H9 (cell line): ENCODE measurements at regions not wholly inside any gene's neighbourhood (a gene's known extent, or its start where the extent isn't known, plus 50 kb on each side); places are given as distances from the start of the nearest gene placed in this dataset.

Source experiments
- DNase-seq: peaks from one replicate; pipeline ENCODE4 v3.0.0-alpha.2; 2017
- H2AFZ ChIP-seq: one replicate; pipeline ENCODE4 v1.6.1; 2013; ENCODE audit warnings: mild to moderate bottlenecking, low read length, control low read depth, moderate library complexity
- H2AK5ac ChIP-seq: 2 replicates; pipeline ENCODE4 v1.6.1; 2013; ENCODE audit warnings: low read length, control low read depth, mixed read lengths; ENCODE audit not compliant: insufficient read length
- H2BK120ac ChIP-seq: one replicate; pipeline ENCODE4 v1.6.1; 2013; ENCODE audit warnings: low read depth, mild to moderate bottlenecking, low read length, control low read depth, inconsistent platforms; ENCODE audit not compliant: poor library complexity, severe bottlenecking
- H2BK12ac ChIP-seq: 2 replicates; pipeline ENCODE4 v1.6.1; 2013; ENCODE audit warnings: low read length, control low read depth, mixed read lengths, low read depth; ENCODE audit not compliant: insufficient read length
- H2BK15ac ChIP-seq: 2 replicates; pipeline ENCODE4 v1.6.1; 2013; ENCODE audit warnings: low read depth, low read length, control low read depth
- H2BK20ac ChIP-seq: one replicate; pipeline ENCODE4 v1.6.1; 2013; ENCODE audit warnings: low read depth, mild to moderate bottlenecking, low read length, control low read depth, inconsistent platforms; ENCODE audit not compliant: poor library complexity, severe bottlenecking
- H2BK5ac ChIP-seq: 2 replicates; pipeline ENCODE4 v1.6.1; 2013; ENCODE audit warnings: low read length, control low read depth, mixed read lengths; ENCODE audit not compliant: insufficient read length
- H3K14ac ChIP-seq: 2 replicates; pipeline ENCODE4 v1.6.1; 2013; ENCODE audit warnings: low read length, control low read depth; ENCODE audit not compliant: insufficient read depth
- H3K18ac ChIP-seq: 2 replicates; pipeline ENCODE4 v1.6.1; 2013; ENCODE audit warnings: low read depth, mild to moderate bottlenecking, mixed read lengths, low read length, control low read depth; ENCODE audit not compliant: insufficient read length
- H3K23ac ChIP-seq: 2 replicates; pipeline ENCODE4 v1.6.1; 2013; ENCODE audit warnings: low read length, control low read depth, mixed read lengths, low read depth; ENCODE audit not compliant: insufficient read length
- H3K23me2 ChIP-seq: 2 replicates; pipeline ENCODE4 v1.6.1; 2013; ENCODE audit warnings: low read depth, mild to moderate bottlenecking, mixed read lengths, low read length, control low read depth; ENCODE audit not compliant: insufficient read length, poor library complexity, severe bottlenecking
- H3K27ac ChIP-seq: 2 replicates; pipeline ENCODE4 v1.5.1; 2013; ENCODE audit warnings: low read length, control low read depth, mixed read lengths, low read depth; ENCODE audit not compliant: insufficient read length
- H3K27me3 ChIP-seq: 2 replicates; pipeline ENCODE4 v1.6.1; 2013; ENCODE audit warnings: low read length, control low read depth, inconsistent platforms; ENCODE audit not compliant: insufficient read depth
- H3K4ac ChIP-seq: 2 replicates; pipeline ENCODE4 v1.6.1; 2013; ENCODE audit warnings: low read depth, mild to moderate bottlenecking, control low read depth, inconsistent platforms, low read length, moderate library complexity
- H3K4me1 ChIP-seq: 2 replicates; pipeline ENCODE4 v1.6.1; 2013; ENCODE audit warnings: low read length, control low read depth, inconsistent platforms; ENCODE audit not compliant: insufficient read depth
- H3K4me2 ChIP-seq: 2 replicates; pipeline ENCODE4 v1.6.1; 2013; ENCODE audit warnings: low read length, control low read depth, mixed read lengths; ENCODE audit not compliant: insufficient read length, insufficient read depth
- H3K56ac ChIP-seq: 2 replicates; pipeline ENCODE4 v1.6.1; 2013; ENCODE audit warnings: low read depth, mild to moderate bottlenecking, mixed read lengths, low read length, control low read depth; ENCODE audit not compliant: insufficient read length
- H3K79me1 ChIP-seq: 2 replicates; pipeline ENCODE4 v1.6.1; 2013; ENCODE audit warnings: low read depth, mild to moderate bottlenecking, moderate library complexity, low read length, control low read depth, inconsistent platforms; ENCODE audit not compliant: insufficient read depth, poor library complexity, severe bottlenecking
- H3K79me2 ChIP-seq: 2 replicates; pipeline ENCODE4 v1.6.1; 2013; ENCODE audit warnings: low read length, control low read depth, inconsistent platforms; ENCODE audit not compliant: insufficient read depth
- H3K9ac ChIP-seq: 2 replicates; pipeline ENCODE4 v1.6.1; 2013; ENCODE audit warnings: low read length, control low read depth, mixed read lengths; ENCODE audit not compliant: insufficient read length; ENCODE audit errors: extremely low read depth
- H3K9me3 ChIP-seq: one replicate; pipeline ENCODE4 v1.6.1; 2013; ENCODE audit warnings: low read depth, low read length, inconsistent platforms; ENCODE audit not compliant: control insufficient read depth
- H3T11ph ChIP-seq: one replicate; pipeline ENCODE4 v1.6.1; 2013; ENCODE audit warnings: mild to moderate bottlenecking, low read length, control low read depth, inconsistent platforms
- H4K20me1 ChIP-seq: one replicate; pipeline ENCODE4 v1.6.1; 2013; ENCODE audit not compliant: control insufficient read depth, insufficient read length, insufficient read depth
- H4K5ac ChIP-seq: 2 replicates; pipeline ENCODE4 v1.6.1; 2013; ENCODE audit warnings: low read depth, mild to moderate bottlenecking, mixed read lengths, low read length, control low read depth; ENCODE audit not compliant: insufficient read length
- H4K8ac ChIP-seq: replicated peaks from 2 replicates; pipeline ENCODE4 v1.6.1; 2013; ENCODE audit warnings: low read length, control low read depth, mixed read lengths, low read depth; ENCODE audit not compliant: insufficient read length
- H4K91ac ChIP-seq: 2 replicates; pipeline ENCODE4 v1.6.1; 2013; ENCODE audit warnings: low read depth, mild to moderate bottlenecking, moderate library complexity, mixed read lengths, low read length, control low read depth; ENCODE audit not compliant: insufficient read length
- H3K27ac Mint-ChIP-seq, 3 experiments: 2 replicates in 2 of 3; 3 replicates in 1 of 3; pipeline ENCODE4 v1.8.0; 2020 to 2021; ENCODE audit warnings: mixed read lengths in 3 of 3, mild to moderate bottlenecking in 1 of 3, moderate library complexity in 1 of 3
- H3K27me3 Mint-ChIP-seq: 2 replicates; pipeline ENCODE4 v1.8.0; 2021; ENCODE audit warnings: low read depth, mild to moderate bottlenecking, moderate library complexity, mixed read lengths
- H3K36me3 Mint-ChIP-seq, 3 experiments: 2 replicates in 2 of 3; 3 replicates in 1 of 3; pipeline ENCODE4 v1.8.0; 2020 to 2021; ENCODE audit warnings: low read depth in 3 of 3, mixed read lengths in 3 of 3; ENCODE audit not compliant: insufficient read depth in 1 of 3
- H3K4me1 Mint-ChIP-seq, 2 experiments: 2 replicates each; pipeline ENCODE4 v1.8.0; 2020; ENCODE audit warnings: mixed read lengths in 2 of 2
- H3K4me3 Mint-ChIP-seq, 2 experiments: 2 replicates in 1 of 2; 3 replicates in 1 of 2; pipeline ENCODE4 v1.8.0; 2020 to 2021; ENCODE audit warnings: mild to moderate bottlenecking in 2 of 2, mixed read lengths in 2 of 2, moderate library complexity in 1 of 2
- H3K9me3 Mint-ChIP-seq, 2 experiments: 2 replicates in 1 of 2; 3 replicates in 1 of 2; pipeline ENCODE4 v1.8.0; 2020; ENCODE audit warnings: mild to moderate bottlenecking in 2 of 2, mixed read lengths in 2 of 2, moderate library complexity in 1 of 2
- WGBS: extraction: QIAGEN DNeasy Blood & Tissue Kit; methylation state at CpG from one replicate; pipeline ENCODE4 v1.1.7; 2013; ENCODE audit warnings: missing lambda C conversion rate, low lambda C conversion rate, mixed read lengths; ENCODE audit not compliant: insufficient read length; ENCODE audit errors: extremely low coverage; 5-methylcytosine and 5-hydroxymethylcytosine counted together
- TF ChIP-seq, protein P1 (sequence below): fragments of 200-600 bp; sonication (generic); conservative IDR thresholded peaks from 3 replicates; pipeline ENCODE4 v1.8.0; 2021; ENCODE audit warnings: antibody characterized with exemption, mild to moderate bottlenecking

DNA sequence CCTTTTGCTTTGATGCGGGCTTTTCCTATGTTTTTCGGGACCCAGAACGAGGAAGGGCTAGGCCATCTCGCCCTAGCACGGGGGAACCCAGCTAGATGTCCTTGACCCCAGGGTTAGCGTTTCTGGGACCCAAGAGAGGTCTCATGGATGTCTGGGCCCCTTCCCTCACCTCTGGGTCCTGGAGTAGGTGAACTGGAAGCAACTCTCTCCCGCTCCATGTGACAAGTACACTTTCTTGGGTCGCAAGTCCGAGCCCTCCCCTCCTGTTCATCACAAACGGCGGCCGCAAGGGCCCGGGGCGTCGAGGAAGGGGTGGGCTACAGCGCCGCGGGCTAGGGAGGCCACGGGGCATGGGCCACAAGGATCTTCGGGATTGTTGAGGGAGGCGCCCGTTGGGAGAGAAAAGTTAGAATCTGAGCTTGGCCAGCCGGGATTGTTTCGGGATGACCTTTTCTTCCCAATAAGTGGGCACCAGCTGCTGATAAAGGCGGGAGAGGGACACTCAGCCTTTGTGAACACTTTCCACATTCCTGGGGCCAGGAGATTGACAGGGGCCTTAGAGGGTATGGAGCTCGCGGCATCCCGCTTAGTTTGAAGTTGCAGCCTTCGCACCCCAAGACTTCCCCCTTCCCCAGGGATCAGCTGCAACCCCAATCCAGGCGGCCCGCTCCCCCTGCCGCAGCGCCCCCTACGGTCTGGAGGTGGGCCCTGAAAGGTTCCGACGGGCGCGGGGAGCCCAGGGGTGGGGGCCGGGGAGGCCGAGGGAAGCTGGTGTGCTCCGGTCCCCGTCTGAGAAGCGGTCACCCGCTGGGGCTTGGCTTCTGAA is 136.9 kb upstream of the ZIC3 start:
- no CpG with 5 or more reads among the region's 44 CpGs for WGBS
- peaks cover 9% of the 10 kb centered on the region; the same call in 1 of the 2 replicates for H3K4me1 ChIP-seq
- no peak overlapping the region for H3K56ac ChIP-seq
- no peak overlapping the region for H3K18ac ChIP-seq
- Mint-ChIP-seq H3K27ac (peak overlapping the region in 1 of 3 experiments; percentile 55; a peak in 1 of 7 replicates), H3K4me3 (peak overlapping the region; percentile 56 to 84), H3K9me3 (peaks cover 0 to 51% of the 10 kb centered on the region in 2 experiments; a peak in 2 of 5 replicates), H3K27me3 (peaks cover 71% of the 10 kb centered on the region), H3K36me3 (no peaks in the 10 kb centered on the region; a peak in 2 of 7 replicates), H3K4me1 (peaks cover 28 to 56% of the 10 kb centered on the region in 2 experiments)
- no peak overlapping the region for H3K4ac ChIP-seq
- no peak overlapping the region for H3T11ph ChIP-seq
- H3K27me3 ChIP-seq = peaks cover 17% of the 10 kb centered on the region
- H2AK5ac ChIP-seq = no peak overlapping the region
- TF ChIP-seq, protein P1, sequence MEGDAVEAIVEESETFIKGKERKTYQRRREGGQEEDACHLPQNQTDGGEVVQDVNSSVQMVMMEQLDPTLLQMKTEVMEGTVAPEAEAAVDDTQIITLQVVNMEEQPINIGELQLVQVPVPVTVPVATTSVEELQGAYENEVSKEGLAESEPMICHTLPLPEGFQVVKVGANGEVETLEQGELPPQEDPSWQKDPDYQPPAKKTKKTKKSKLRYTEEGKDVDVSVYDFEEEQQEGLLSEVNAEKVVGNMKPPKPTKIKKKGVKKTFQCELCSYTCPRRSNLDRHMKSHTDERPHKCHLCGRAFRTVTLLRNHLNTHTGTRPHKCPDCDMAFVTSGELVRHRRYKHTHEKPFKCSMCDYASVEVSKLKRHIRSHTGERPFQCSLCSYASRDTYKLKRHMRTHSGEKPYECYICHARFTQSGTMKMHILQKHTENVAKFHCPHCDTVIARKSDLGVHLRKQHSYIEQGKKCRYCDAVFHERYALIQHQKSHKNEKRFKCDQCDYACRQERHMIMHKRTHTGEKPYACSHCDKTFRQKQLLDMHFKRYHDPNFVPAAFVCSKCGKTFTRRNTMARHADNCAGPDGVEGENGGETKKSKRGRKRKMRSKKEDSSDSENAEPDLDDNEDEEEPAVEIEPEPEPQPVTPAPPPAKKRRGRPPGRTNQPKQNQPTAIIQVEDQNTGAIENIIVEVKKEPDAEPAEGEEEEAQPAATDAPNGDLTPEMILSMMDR = peak; percentile 60
- peaks cover 37% of the 10 kb centered on the region for H3K23me2 ChIP-seq
- no peak overlapping the region for H2BK5ac ChIP-seq
- peak; percentile 43 for DNase-seq
- no peak overlapping the region for H4K5ac ChIP-seq
- no peak overlapping the region for H2BK120ac ChIP-seq
- H3K9me3 ChIP-seq = no peaks in the 10 kb centered on the region
- no peak overlapping the region for H2BK20ac ChIP-seq
- no peaks in the 10 kb centered on the region for H3K79me1 ChIP-seq
- no peak overlapping the region for H3K27ac ChIP-seq
- no peak overlapping the region for H4K8ac ChIP-seq
- no peak overlapping the region for H2AFZ ChIP-seq
- no peak overlapping the region for H2BK15ac ChIP-seq
- H3K79me2 ChIP-seq = no peaks in the 10 kb centered on the region
- H4K20me1 ChIP-seq = no peaks in the 10 kb centered on the region
- no peak overlapping the region for H3K9ac ChIP-seq
- peak overlapping the region; percentile 75 for H3K4me2 ChIP-seq
- H4K91ac ChIP-seq = no peak overlapping the region
- H2BK12ac ChIP-seq = no peak overlapping the region
- no peak overlapping the region; the same call in 1 of the 2 replicates for H3K14ac ChIP-seq
- H3K23ac ChIP-seq = no peak overlapping the region
